Fibroblast of villous mesenchyme (primary cell): ENCODE measurements at regions not wholly inside any gene's neighbourhood (a gene's known extent, or its start where the extent isn't known, plus 50 kb on each side); places are given as distances from the start of the nearest gene placed in this dataset.
"Not testable (repeated sequence)": the region's sequence is repeated elsewhere in the genome, so short reads cannot be mapped to it uniquely, and the experiment has no call there.

Experiments
- DNase-seq: peaks from one replicate; pipeline ENCODE4 v3.0.0-alpha.2; 2010; ENCODE audit warnings: low read depth
- H3K4me3 ChIP-seq: 2 replicates; pipeline ENCODE4 v1.5.1; 2011; ENCODE audit warnings: low read depth, mild to moderate bottlenecking, low read length
- CTCF ChIP-seq: IDR thresholded peaks from 2 replicates; pipeline ENCODE4 v1.5.1; 2012; ENCODE audit warnings: low read depth, mild to moderate bottlenecking, low read length; ENCODE audit not compliant: insufficient read depth

- DNase-seq, result no peak
- no peak for TF ChIP-seq CTCF
- H3K4me3 ChIP-seq, result no peak overlapping the region
These were observed 230.8 kb downstream of the CGGBP1 start for GRCh38 chr3:87828046-87828445.

GRCh38 chr3:87822563-87822962 lies 236.2 kb downstream of the CGGBP1 start:
- DNase-seq, result no peak
- TF ChIP-seq CTCF, result no peak
- H3K4me3 ChIP-seq, result no peak overlapping the region

- H3K4me3 ChIP-seq, DNase-seq: not testable (repeated sequence)
These were observed 245.3 kb downstream of the CGGBP1 start for GRCh38 chr3:87813503-87813902.

- no peak for DNase-seq
- H3K4me3 ChIP-seq, result no peak overlapping the region
- no peak for TF ChIP-seq CTCF
These were observed 246.9 kb downstream of the CGGBP1 start for GRCh38 chr3:87811953-87812352.

- H3K4me3 ChIP-seq, result no peak overlapping the region
- TF ChIP-seq CTCF, result no peak
- DNase-seq, result no peak
These were observed 248.3 kb downstream of the CGGBP1 start for GRCh38 chr3:87810452-87811016.

- no peak overlapping the region for H3K4me3 ChIP-seq
- no peak for DNase-seq
- no peak for TF ChIP-seq CTCF
These were observed 253.1 kb downstream of the CGGBP1 start for GRCh38 chr3:87805670-87806069.

GRCh38 chr3:87801409-87801808 lies 257.4 kb downstream of the CGGBP1 start:
- H3K4me3 ChIP-seq, result no peak overlapping the region
- DNase-seq, result no peak
- no peak for TF ChIP-seq CTCF
